ENCODE measurements at regions not wholly inside any gene's neighbourhood (a gene's known extent, or its start where the extent isn't known, plus 50 kb on each side); places are given as distances from the start of the nearest gene placed in this dataset.

- no peaks in the 10 kb centered on the region for H3K36me3 Mint-ChIP-seq (ENCODE audit: low read depth)
- no peaks in the 10 kb centered on the region for H3K4me1 Mint-ChIP-seq
- no peaks in the 10 kb centered on the region for H3K9me3 Mint-ChIP-seq
- H3K27ac Mint-ChIP-seq: no peak overlapping the region
- TF ChIP-seq, protein P1, sequence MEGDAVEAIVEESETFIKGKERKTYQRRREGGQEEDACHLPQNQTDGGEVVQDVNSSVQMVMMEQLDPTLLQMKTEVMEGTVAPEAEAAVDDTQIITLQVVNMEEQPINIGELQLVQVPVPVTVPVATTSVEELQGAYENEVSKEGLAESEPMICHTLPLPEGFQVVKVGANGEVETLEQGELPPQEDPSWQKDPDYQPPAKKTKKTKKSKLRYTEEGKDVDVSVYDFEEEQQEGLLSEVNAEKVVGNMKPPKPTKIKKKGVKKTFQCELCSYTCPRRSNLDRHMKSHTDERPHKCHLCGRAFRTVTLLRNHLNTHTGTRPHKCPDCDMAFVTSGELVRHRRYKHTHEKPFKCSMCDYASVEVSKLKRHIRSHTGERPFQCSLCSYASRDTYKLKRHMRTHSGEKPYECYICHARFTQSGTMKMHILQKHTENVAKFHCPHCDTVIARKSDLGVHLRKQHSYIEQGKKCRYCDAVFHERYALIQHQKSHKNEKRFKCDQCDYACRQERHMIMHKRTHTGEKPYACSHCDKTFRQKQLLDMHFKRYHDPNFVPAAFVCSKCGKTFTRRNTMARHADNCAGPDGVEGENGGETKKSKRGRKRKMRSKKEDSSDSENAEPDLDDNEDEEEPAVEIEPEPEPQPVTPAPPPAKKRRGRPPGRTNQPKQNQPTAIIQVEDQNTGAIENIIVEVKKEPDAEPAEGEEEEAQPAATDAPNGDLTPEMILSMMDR (IDR thresholded peaks at IDR 0.05; ENCODE audit: unreplicated experiment in 3 of 3): no peak
- H3K27me3 Mint-ChIP-seq (ENCODE audit: low read depth): peaks cover 36% of the 10 kb centered on the region
- no peak overlapping the region for H3K4me3 Mint-ChIP-seq
These were observed 548.2 kb downstream of the PTPRU start for GRCh38 chr1:29784276-29785136.

- H3K27me3 Mint-ChIP-seq (ENCODE audit: low read depth): peaks cover 34% of the 10 kb centered on the region
- no peaks in the 10 kb centered on the region for H3K9me3 Mint-ChIP-seq
- H3K4me1 Mint-ChIP-seq: no peaks in the 10 kb centered on the region
- no peak overlapping the region for H3K4me3 Mint-ChIP-seq
- no peak overlapping the region for H3K27ac Mint-ChIP-seq
- no peaks in the 10 kb centered on the region for H3K36me3 Mint-ChIP-seq (ENCODE audit: low read depth)
- TF ChIP-seq, protein P1 (IDR thresholded peaks at IDR 0.05; ENCODE audit: unreplicated experiment in 3 of 3): no peak
These were observed 547.4 kb downstream of the PTPRU start for GRCh38 chr1:29783508-29784275.

- Mint-ChIP-seq H3K36me3 (ENCODE audit: low read depth) (no peaks in the 10 kb centered on the region), H3K27me3 (ENCODE audit: low read depth) (peaks cover 34% of the 10 kb centered on the region), H3K4me1 (no peaks in the 10 kb centered on the region), H3K9me3 (no peaks in the 10 kb centered on the region), H3K4me3 (no peak overlapping the region), H3K27ac (no peak overlapping the region)
- TF ChIP-seq, protein P1 (IDR thresholded peaks at IDR 0.05; ENCODE audit: unreplicated experiment in 3 of 3): no peak
These were observed 546.7 kb downstream of the PTPRU start for GRCh38 chr1:29782846-29783507.

DNA sequence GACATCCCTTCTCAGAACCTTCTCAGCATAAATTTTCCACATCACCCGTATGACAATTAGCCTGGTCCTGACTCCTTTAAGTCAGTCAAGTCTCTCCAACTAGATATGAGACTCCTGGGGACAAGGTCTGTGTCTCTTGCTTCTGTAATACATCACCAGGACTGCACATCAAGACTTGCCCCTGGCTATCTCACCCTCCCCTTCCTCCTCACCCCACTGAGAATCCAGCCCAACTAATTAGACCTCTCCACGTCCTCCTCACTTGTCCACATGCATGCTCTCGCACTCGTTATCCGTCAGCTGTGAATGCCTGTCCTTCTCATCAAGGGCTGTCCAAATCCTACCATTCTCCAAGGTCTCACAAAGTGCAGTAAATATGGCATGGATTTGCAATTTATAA lies 542.8 kb downstream of the PTPRU start:
- no peaks in the 10 kb centered on the region for H3K4me1 Mint-ChIP-seq
- H3K9me3 Mint-ChIP-seq: peaks cover 12% of the 10 kb centered on the region
- peaks cover 33% of the 10 kb centered on the region for H3K27me3 Mint-ChIP-seq (ENCODE audit: low read depth)
- H3K4me3 Mint-ChIP-seq: no peak overlapping the region
- peaks cover 3% of the 10 kb centered on the region for H3K36me3 Mint-ChIP-seq (ENCODE audit: low read depth)
- H3K27ac Mint-ChIP-seq: no peak overlapping the region
- TF ChIP-seq, protein P1 (IDR thresholded peaks at IDR 0.05; ENCODE audit: unreplicated experiment in 3 of 3): no peak

GRCh38 chr1:29777522-29777921 lies 541.2 kb downstream of the PTPRU start:
- Mint-ChIP-seq H3K9me3 (peaks cover 12% of the 10 kb centered on the region), H3K4me3 (no peak overlapping the region), H3K36me3 (ENCODE audit: low read depth) (peaks cover 3% of the 10 kb centered on the region), H3K27me3 (ENCODE audit: low read depth) (peaks cover 27% of the 10 kb centered on the region), H3K27ac (no peak overlapping the region), H3K4me1 (no peaks in the 10 kb centered on the region)
- TF ChIP-seq, protein P1 (IDR thresholded peaks at IDR 0.05; ENCODE audit: unreplicated experiment in 3 of 3): no peak
